H1 (cell line): ENCODE measurements at regions not wholly inside any gene's neighbourhood (a gene's known extent, or its start where the extent isn't known, plus 50 kb on each side); places are given as distances from the start of the nearest gene placed in this dataset.

Source experiments
- CTCF ChIA-PET: fragments of 300-600 bp; sonication (Branson Sonifier 250); formaldehyde crosslinking; loops from one replicate; lab custom pipeline; 2021; ENCODE audit not compliant: partially characterized antibody; lab: Charles Lee
- POLR2A ChIA-PET: fragments of 300-600 bp; sonication (Branson Sonifier 250); formaldehyde crosslinking; loops from one replicate; lab custom pipeline; 2021; ENCODE audit warnings: inconsistent platforms; ENCODE audit not compliant: partially characterized antibody; lab: Charles Lee
- DNase-seq, 2 experiments: peaks; one replicate each; pipeline versions ENCODE4 v3.0.0 to v3.0.0-alpha.2; 2010 to 2022; ENCODE audit warnings: low spot score in 2 of 2, low read depth in 1 of 2, mixed read lengths in 1 of 2
- FAIRE-seq: peaks from 2 replicates; lab custom pipeline; 2011; peaks lifted over from hg19 to GRCh38; lab: Jason Lieb, UNC
- H2AFZ ChIP-seq: 2 replicates; pipeline ENCODE4 v1.8.1; 2012; ENCODE audit warnings: low read length, inconsistent platforms
- H2AK5ac ChIP-seq: 2 replicates; pipeline ENCODE4 v1.6.1; 2013; ENCODE audit warnings: low read depth, low read length
- H2BK120ac ChIP-seq: replicated peaks from 2 replicates; pipeline ENCODE3; 2013; ENCODE audit warnings: low read depth, low read length, inconsistent platforms
- H2BK12ac ChIP-seq: 2 replicates; pipeline ENCODE4 v1.6.1; 2013; ENCODE audit warnings: low read depth, low read length
- H2BK15ac ChIP-seq: 2 replicates; pipeline ENCODE4 v1.6.1; 2013; ENCODE audit warnings: low read length
- H2BK20ac ChIP-seq: 2 replicates; pipeline ENCODE4 v1.6.1; 2013; ENCODE audit warnings: low read length
- H2BK5ac ChIP-seq: 2 replicates; pipeline ENCODE4 v1.6.1; 2013; ENCODE audit warnings: low read depth, low read length
- H3K14ac ChIP-seq: 2 replicates; pipeline ENCODE4 v1.6.1; 2013; ENCODE audit warnings: inconsistent platforms; ENCODE audit not compliant: insufficient read length
- H3K18ac ChIP-seq: 2 replicates; pipeline ENCODE4 v1.6.1; 2013; ENCODE audit warnings: low read length; ENCODE audit errors: extremely low read depth
- H3K23ac ChIP-seq: 2 replicates; pipeline ENCODE4 v1.6.1; 2013; ENCODE audit warnings: inconsistent platforms; ENCODE audit not compliant: insufficient read length
- H3K23me2 ChIP-seq: 2 replicates; pipeline ENCODE4 v1.6.1; 2013; ENCODE audit warnings: low read depth, low read length
- H3K27ac ChIP-seq: 2 replicates; pipeline ENCODE4 v1.6.1; 2011; ENCODE audit warnings: low read depth, low read length, inconsistent platforms
- H3K27me3 ChIP-seq, 4 experiments: replicated peaks in 1 of 4; 1 replicate in 1 of 4; 2 replicates in 3 of 4; pipeline versions ENCODE4 v1.6.1 to v1.8.1; 2011 to 2013; ENCODE audit warnings: low read length in 3 of 4, mild to moderate bottlenecking in 3 of 4, inconsistent platforms in 2 of 4, mixed read lengths in 2 of 4, moderate library complexity in 1 of 4; ENCODE audit not compliant: control insufficient read depth in 3 of 4, insufficient read depth in 3 of 4; ENCODE audit errors: extremely low read depth in 1 of 4
- H3K36me3 ChIP-seq, 4 experiments: 2 replicates each; pipeline versions ENCODE4 v1.6.1 to v1.8.1; 2011 to 2013; ENCODE audit warnings: mild to moderate bottlenecking in 4 of 4, low read length in 3 of 4, moderate library complexity in 2 of 4, control low read depth in 1 of 4, inconsistent platforms in 1 of 4; ENCODE audit not compliant: insufficient read depth in 4 of 4, control insufficient read depth in 2 of 4
- H3K4ac ChIP-seq: replicated peaks from 2 replicates; pipeline ENCODE3; 2013; ENCODE audit warnings: low read length, low read depth, mixed read lengths, inconsistent platforms; ENCODE audit not compliant: insufficient read length
- H3K4me1 ChIP-seq, 4 experiments: replicated peaks in 1 of 4; 1 replicate in 1 of 4; 2 replicates in 3 of 4; pipeline versions ENCODE4 v1.6.1 to v1.8.1; 2011 to 2013; ENCODE audit warnings: low read length in 3 of 4, inconsistent platforms in 2 of 4, mixed read lengths in 1 of 4; ENCODE audit not compliant: insufficient read depth in 4 of 4, control insufficient read depth in 3 of 4
- H3K4me2 ChIP-seq, 2 experiments: 2 replicates each; pipeline versions ENCODE4 v1.6.1 to v1.8.1; 2011 to 2013; ENCODE audit warnings: low read depth in 2 of 2, low read length in 2 of 2, control low read depth in 1 of 2, inconsistent platforms in 1 of 2, mild to moderate bottlenecking in 1 of 2; ENCODE audit not compliant: insufficient read depth in 1 of 2
- H3K4me3 ChIP-seq, 4 experiments: fragments of 200-600, 300-600 bp in 1 of 4; sonication (generic), shearing (Covaris generic), sonication (Bioruptor Twin) in 1 of 4; 2 replicates each; pipeline versions ENCODE4 v1.5.1 to v1.8.1; 2011 to 2016; ENCODE audit warnings: low read length in 4 of 4, low read depth in 3 of 4, control low read depth in 2 of 4, inconsistent platforms in 2 of 4, mild to moderate bottlenecking in 2 of 4, mixed read lengths in 1 of 4, moderate library complexity in 1 of 4; ENCODE audit not compliant: insufficient read depth in 2 of 4; ENCODE audit errors: extremely low read depth in 1 of 4
- H3K56ac ChIP-seq: replicated peaks from 2 replicates; pipeline ENCODE3; 2013; ENCODE audit warnings: low read depth, mild to moderate bottlenecking, mixed read lengths, low read length, inconsistent platforms; ENCODE audit not compliant: insufficient read length
- H3K79me1 ChIP-seq: 2 replicates; pipeline ENCODE4 v1.6.1; 2013; ENCODE audit warnings: low read depth, low read length, control low read depth
- H3K79me2 ChIP-seq, 2 experiments: 2 replicates each; pipeline versions ENCODE4 v1.6.1 to v1.8.1; 2012 to 2013; ENCODE audit warnings: low read length in 2 of 2, mild to moderate bottlenecking in 2 of 2, inconsistent platforms in 1 of 2; ENCODE audit not compliant: insufficient read depth in 2 of 2, control insufficient read depth in 1 of 2
- H3K9ac ChIP-seq, 4 experiments: replicated peaks in 1 of 4; 1 replicate in 1 of 4; 2 replicates in 3 of 4; pipeline versions ENCODE4 v1.6.1 to v1.8.1; 2011 to 2013; ENCODE audit warnings: low read depth in 3 of 4, low read length in 3 of 4, control low read depth in 2 of 4, mild to moderate bottlenecking in 2 of 4, moderate library complexity in 2 of 4, inconsistent platforms in 1 of 4; ENCODE audit errors: extremely low read depth in 1 of 4
- H3K9me3 ChIP-seq, 2 experiments: 2 replicates each; pipeline versions ENCODE4 v1.6.1 to v1.8.1; 2012 to 2013; ENCODE audit warnings: mild to moderate bottlenecking in 2 of 2, moderate library complexity in 2 of 2, control low read depth in 1 of 2, inconsistent platforms in 1 of 2, low read depth in 1 of 2, low read length in 1 of 2, mixed read lengths in 1 of 2; ENCODE audit not compliant: insufficient read depth in 2 of 2
- H4K20me1 ChIP-seq, 2 experiments: replicated peaks in 1 of 2; 2 replicates each; pipeline versions ENCODE3 to v1.8.1; 2011 to 2013; ENCODE audit warnings: inconsistent platforms in 2 of 2, low read length in 2 of 2, mild to moderate bottlenecking in 1 of 2; ENCODE audit not compliant: insufficient read depth in 2 of 2, control insufficient read depth in 1 of 2
- H4K5ac ChIP-seq: 2 replicates; pipeline ENCODE4 v1.6.1; 2013; ENCODE audit warnings: low read length, low read depth, mixed read lengths, inconsistent platforms; ENCODE audit not compliant: insufficient read length
- H4K8ac ChIP-seq: 2 replicates; pipeline ENCODE4 v1.8.0; 2013; ENCODE audit warnings: mild to moderate bottlenecking, moderate library complexity, low read length, inconsistent platforms; ENCODE audit not compliant: insufficient read depth; ENCODE audit errors: extremely low read depth
- H4K91ac ChIP-seq: replicated peaks from 2 replicates; pipeline ENCODE3; 2013; ENCODE audit warnings: low read length, mixed read lengths, inconsistent platforms; ENCODE audit not compliant: insufficient read length
- ASH2L ChIP-seq: fragments of 200-600, 300-600 bp; sonication (generic); IDR thresholded peaks from one replicate; pipeline ENCODE4 v1.7.1; 2017; ENCODE audit warnings: low read length
- CEBPB ChIP-seq: IDR thresholded peaks from 2 replicates; pipeline ENCODE4 v1.6.1; 2012; ENCODE audit warnings: low read depth, low read length
- E2F6 ChIP-seq: IDR thresholded peaks from 2 replicates; pipeline ENCODE4 v1.6.1; 2012; ENCODE audit warnings: inconsistent platforms
- EZH2 ChIP-seq: fragments of 200-600 bp; sonication (generic); IDR thresholded peaks from 2 replicates; pipeline ENCODE4 v1.7.1; 2012; ENCODE audit warnings: low read depth, mild to moderate bottlenecking, moderate library complexity, low read length, inconsistent platforms; ENCODE audit not compliant: severe bottlenecking
- FOSL1 ChIP-seq: IDR thresholded peaks from 2 replicates; pipeline ENCODE4 v1.6.1; 2011; ENCODE audit warnings: mild to moderate bottlenecking, low read depth, low read length, moderate library complexity; ENCODE audit not compliant: insufficient read depth
- MAX ChIP-seq: IDR thresholded peaks from 2 replicates; pipeline ENCODE4 v1.6.1; 2012; ENCODE audit warnings: inconsistent platforms
- RFX5 ChIP-seq: IDR thresholded peaks from 2 replicates; pipeline ENCODE4 v1.6.1; 2011; ENCODE audit warnings: low read depth, low read length, improper control_type of control experiment, borderline replicate concordance
- SP4 ChIP-seq: IDR thresholded peaks from 2 replicates; pipeline ENCODE4 v1.6.1; 2012; ENCODE audit warnings: low read length, inconsistent platforms
- YY1 ChIP-seq: IDR thresholded peaks from 2 replicates; pipeline ENCODE4 v1.6.1; 2011; ENCODE audit warnings: low read depth, mild to moderate bottlenecking, low read length
- ZNF274 ChIP-seq: IDR thresholded peaks from 2 replicates; pipeline ENCODE4 v1.7.0; 2012; ENCODE audit warnings: low read length, borderline replicate concordance; ENCODE audit errors: extremely low read depth
- WGBS, 2 experiments: shearing (Covaris generic) in 1 of 2; methylation state at CpG; one replicate each; pipeline versions ENCODE4 v1.1.6 to v1.1.7; 2013 to 2015; ENCODE audit warnings: low lambda C conversion rate in 2 of 2, mixed read lengths in 2 of 2, inconsistent platforms in 1 of 2, low coverage in 1 of 2, missing lambda C conversion rate in 1 of 2; ENCODE audit not compliant: insufficient replicate concordance in 2 of 2, insufficient coverage in 1 of 2, insufficient read length in 1 of 2; ENCODE audit errors: extremely low coverage in 1 of 2, missing lambda C conversion rate in 1 of 2; 5-methylcytosine and 5-hydroxymethylcytosine counted together

GRCh38 chr7:45359250-45359649 lies 201.7 kb downstream of the RAMP3 start:
- CTCF ChIA-PET, result no interaction called here

More at GRCh38 chr7:45359250-45359649, 201.7 kb downstream of the RAMP3 start:
- Histone ChIP-seq H4K91ac (no peak overlapping the region), H3K18ac (no peak overlapping the region), H3K23ac (no peak overlapping the region), H2BK15ac (no peak overlapping the region), H3K56ac (no peak overlapping the region), H2AK5ac (no peak overlapping the region), H3K9me3 (no peaks in the 10 kb centered on the region), H3K27me3 (no peaks in the 10 kb centered on the region), H2AFZ (no peak overlapping the region), H3K4ac (no peak overlapping the region), H4K5ac (no peak overlapping the region), H3K27ac (no peak overlapping the region), H3K36me3 (no peaks in the 10 kb centered on the region), H3K14ac (no peak overlapping the region), H3K79me2 (no peaks in the 10 kb centered on the region), H3K4me3 (no peak overlapping the region), H3K9ac (no peak overlapping the region), H4K20me1 (no peaks in the 10 kb centered on the region), H2BK20ac (no peak overlapping the region), H3K4me1 (no peaks in the 10 kb centered on the region), H3K79me1 (no peaks in the 10 kb centered on the region), H2BK120ac (no peak overlapping the region), H2BK12ac (no peak overlapping the region), H4K8ac (no peak overlapping the region), H2BK5ac (no peak overlapping the region), H3K4me2 (no peak overlapping the region), H3K23me2 (no peaks in the 10 kb centered on the region)
- POLR2A ChIA-PET, result no interaction called here
- DNase-seq, result no peak
- TF ChIP-seq RFX5 (no peak), ASH2L (no peak), CEBPB (no peak), FOSL1 (no peak), MAX (no peak), ZNF274 (no peak), EZH2 (no peak), SP4 (no peak), E2F6 (no peak), YY1 (no peak)
- FAIRE-seq, result no peak
- WGBS, 2 experiments, result 100% methylated on average over 1 of the region's 1 CpG; no CpG with 5 or more reads in 1 of the 2 experiments
